K562 (cell line): ENCODE measurements at regions not wholly inside any gene's neighbourhood (a gene's known extent, or its start where the extent isn't known, plus 50 kb on each side); places are given as distances from the start of the nearest gene placed in this dataset.

Experiments
- ARID1B ChIP-seq: fragments of 450-650 bp; IDR thresholded peaks from 2 replicates; pipeline ENCODE4 v1.6.1; 2016; ENCODE audit warnings: antibody characterized with exemption, mild to moderate bottlenecking, inconsistent platforms
- DDX20 ChIP-seq: fragments of 450-650 bp; IDR thresholded peaks from 2 replicates; pipeline ENCODE4 v1.6.1; 2016; ENCODE audit warnings: missing genetic modification characterization, low read depth, mild to moderate bottlenecking, missing compliant biosample characterization, moderate library complexity
- FOSL1 ChIP-seq: fragments of 200-800 bp; sonication (Bioruptor generic); conservative IDR thresholded peaks from 2 replicates; pipeline ENCODE4 v1.6.1; 2016; ENCODE audit warnings: missing genetic modification characterization, missing compliant biosample characterization
- LEF1 ChIP-seq: fragments of 450-650 bp; IDR thresholded peaks from 2 replicates; pipeline ENCODE4 v1.6.1; 2016; ENCODE audit warnings: mild to moderate bottlenecking
- MTA2 ChIP-seq: fragments of 450-650 bp; IDR thresholded peaks from 2 replicates; pipeline ENCODE4 v1.6.1; 2016; ENCODE audit warnings: low read depth
- PHTF2 ChIP-seq: fragments of 250-450 bp; sonication (Bioruptor Pico); IDR thresholded peaks from 2 replicates; pipeline ENCODE4 v1.5.0; 2021; ENCODE audit warnings: mild to moderate bottlenecking
- SIX5 ChIP-seq, 2 experiments: IDR thresholded peaks; 2 replicates each; pipeline ENCODE4 v1.6.1; 2011; ENCODE audit warnings: low read length in 2 of 2, borderline replicate concordance in 1 of 2, low read depth in 1 of 2, mild to moderate bottlenecking in 1 of 2, moderate library complexity in 1 of 2; ENCODE audit not compliant: insufficient read depth in 1 of 2
- TEAD4 ChIP-seq, 2 experiments: sonication (generic) in 1 of 2; formaldehyde crosslinking in 1 of 2; IDR thresholded peaks; 2 replicates each; pipeline versions ENCODE4 v1.6.1 to v1.8.0; 2012 to 2022; ENCODE audit warnings: borderline replicate concordance in 1 of 2, inconsistent platforms in 1 of 2, low read length in 1 of 2, mild to moderate bottlenecking in 1 of 2, missing genetic modification reagents in 1 of 2
- ZC3H4 ChIP-seq: sonication (generic); formaldehyde crosslinking; IDR thresholded peaks from 2 replicates; pipeline ENCODE4 v1.9.0; 2021; ENCODE audit warnings: missing genetic modification reagents, borderline replicate concordance
- ZNF124 ChIP-seq: sonication (generic); formaldehyde crosslinking; IDR thresholded peaks from 2 replicates; pipeline ENCODE4 v1.8.1; 2022; ENCODE audit warnings: missing genetic modification reagents
- ZNF143 ChIP-seq: sonication (generic); formaldehyde crosslinking; IDR thresholded peaks from 2 replicates; pipeline ENCODE4 v1.9.0; 2022; ENCODE audit warnings: mild to moderate bottlenecking, missing genetic modification reagents
- ZNF551 ChIP-seq: fragments of 250-450 bp; sonication (Bioruptor Pico); IDR thresholded peaks from 2 replicates; pipeline ENCODE4 v1.5.0; 2021; ENCODE audit warnings: mild to moderate bottlenecking, moderate library complexity
- ZNF699 ChIP-seq: fragments of 250-450 bp; sonication (Bioruptor Pico); IDR thresholded peaks from 2 replicates; pipeline ENCODE4 v1.8.0; 2021; ENCODE audit warnings: mild to moderate bottlenecking, moderate library complexity; ENCODE audit not compliant: insufficient replicate concordance
- ZNF76 ChIP-seq: fragments of 250-450 bp; sonication (Bioruptor Pico); IDR thresholded peaks from 2 replicates; pipeline ENCODE4 v1.4.0; 2020; ENCODE audit warnings: mild to moderate bottlenecking, moderate library complexity, borderline replicate concordance
- TF ChIP-seq, protein P1 (sequence below): fragments of 450-650 bp; formaldehyde crosslinking; IDR thresholded peaks from 2 replicates; pipeline ENCODE4 v1.4.0; 2020; ENCODE audit warnings: mild to moderate bottlenecking, moderate library complexity
- TF ChIP-seq, protein P2 (sequence below): fragments of 250-450 bp; sonication (Bioruptor Pico); IDR thresholded peaks from 2 replicates; pipeline ENCODE4 v1.8.0; 2022; ENCODE audit warnings: inconsistent platforms, mild to moderate bottlenecking, moderate library complexity, borderline replicate concordance
- TF ChIP-seq, protein P3 (sequence below): IDR thresholded peaks from 3 replicates; pipeline ENCODE4 v1.6.1; 2011; ENCODE audit warnings: borderline replicate concordance, mild to moderate bottlenecking, moderate library complexity; ENCODE audit not compliant: insufficient read length; ENCODE audit errors: extremely low read depth
- TF ChIP-seq, protein P4 (sequence below): sonication (generic); formaldehyde crosslinking; IDR thresholded peaks from 2 replicates; pipeline ENCODE4 v1.8.0; 2022; ENCODE audit warnings: mild to moderate bottlenecking, missing genetic modification reagents
- TF ChIP-seq, protein P5 (sequence below), 2 experiments: IDR thresholded peaks; 2 replicates each; pipeline ENCODE4 v1.6.1; 2011; ENCODE audit warnings: borderline replicate concordance in 1 of 2, control low read depth in 1 of 2, low read depth in 1 of 2, low read length in 1 of 2, mild to moderate bottlenecking in 1 of 2, mixed read lengths in 1 of 2, moderate library complexity in 1 of 2; ENCODE audit not compliant: insufficient read depth in 1 of 2, insufficient read length in 1 of 2, poor library complexity in 1 of 2, severe bottlenecking in 1 of 2; ENCODE audit errors: extremely low read depth in 1 of 2

DNA sequence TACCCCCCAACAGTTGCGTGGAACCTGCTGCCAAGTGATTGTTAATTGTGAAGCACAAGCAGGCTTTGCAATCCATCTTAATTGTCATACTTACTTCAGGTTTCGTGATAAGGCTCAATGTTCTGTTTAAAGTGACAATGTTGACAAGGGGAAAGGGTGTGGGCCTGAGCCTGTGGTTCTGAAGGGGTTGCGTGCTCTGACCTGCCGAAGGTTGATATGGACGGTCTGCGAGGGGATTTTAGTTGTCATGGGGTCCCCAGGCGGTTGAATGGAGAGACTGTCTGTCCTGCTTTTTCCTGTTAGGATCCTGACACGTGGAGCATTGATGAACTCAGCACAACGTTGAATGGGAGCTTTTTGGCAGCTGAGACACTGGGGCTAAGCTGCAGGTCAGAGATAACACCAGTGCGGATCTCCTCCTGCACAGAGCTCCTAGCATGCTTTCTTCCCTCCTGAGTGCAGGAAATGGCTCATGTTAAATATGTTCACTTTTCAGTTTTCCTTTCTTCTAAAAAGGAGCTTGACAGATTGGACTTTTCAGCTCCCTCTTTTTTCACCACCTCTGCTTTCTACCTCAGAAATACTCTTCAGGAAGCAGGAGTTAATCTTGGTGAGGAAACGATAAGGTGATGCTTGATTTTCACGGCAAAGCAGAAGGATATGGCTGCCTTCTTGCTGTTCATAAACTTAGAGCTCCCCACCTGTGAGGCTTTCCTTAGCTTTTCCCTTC, 62.9 kb upstream of the ZEB2 start (continued):
- TF ChIP-seq TEAD4 (IDR thresholded peaks at IDR 0.05; ENCODE audit: low read length) (peak; percentile 93), TEAD4 (CRISPR knock-in tag; IDR thresholded peaks at IDR 0.05; ENCODE audit: borderline replicate concordance) (no peak), ZNF551 (CRISPR knock-in tag) (no peak), MTA2 (peak; percentile 94), ZNF143 (CRISPR knock-in tag) (0 out of 2 replicates have a peak, but pooled peaks have one; percentile 12), ZNF76 (CRISPR knock-in tag) (no peak), DDX20 (tag) (0 out of 2 replicates have a peak, but pooled peaks have one; percentile 3), SIX5 (IDR thresholded peaks at IDR 0.05; ENCODE audit: borderline replicate concordance in 1 of 2, insufficient read depth in 1 of 2, low read depth in 1 of 2, low read length in 2 of 2) (no peak), FOSL1 (tag) (peak; percentile 79), ZC3H4 (CRISPR knock-in tag) (no peak), LEF1 (peak; percentile 92), ZNF124 (CRISPR knock-in tag) (no peak), ZNF699 (CRISPR knock-in tag) (no peak), ARID1B (peak; percentile 99), PHTF2 (CRISPR knock-in tag) (no peak)
- TF ChIP-seq, protein P1, sequence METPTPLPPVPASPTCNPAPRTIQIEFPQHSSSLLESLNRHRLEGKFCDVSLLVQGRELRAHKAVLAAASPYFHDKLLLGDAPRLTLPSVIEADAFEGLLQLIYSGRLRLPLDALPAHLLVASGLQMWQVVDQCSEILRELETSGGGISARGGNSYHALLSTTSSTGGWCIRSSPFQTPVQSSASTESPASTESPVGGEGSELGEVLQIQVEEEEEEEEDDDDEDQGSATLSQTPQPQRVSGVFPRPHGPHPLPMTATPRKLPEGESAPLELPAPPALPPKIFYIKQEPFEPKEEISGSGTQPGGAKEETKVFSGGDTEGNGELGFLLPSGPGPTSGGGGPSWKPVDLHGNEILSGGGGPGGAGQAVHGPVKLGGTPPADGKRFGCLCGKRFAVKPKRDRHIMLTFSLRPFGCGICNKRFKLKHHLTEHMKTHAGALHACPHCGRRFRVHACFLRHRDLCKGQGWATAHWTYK (CRISPR knock-in tag) = 0 out of 2 replicates have a peak, but pooled peaks have one; percentile 8
- TF ChIP-seq, protein P2, sequence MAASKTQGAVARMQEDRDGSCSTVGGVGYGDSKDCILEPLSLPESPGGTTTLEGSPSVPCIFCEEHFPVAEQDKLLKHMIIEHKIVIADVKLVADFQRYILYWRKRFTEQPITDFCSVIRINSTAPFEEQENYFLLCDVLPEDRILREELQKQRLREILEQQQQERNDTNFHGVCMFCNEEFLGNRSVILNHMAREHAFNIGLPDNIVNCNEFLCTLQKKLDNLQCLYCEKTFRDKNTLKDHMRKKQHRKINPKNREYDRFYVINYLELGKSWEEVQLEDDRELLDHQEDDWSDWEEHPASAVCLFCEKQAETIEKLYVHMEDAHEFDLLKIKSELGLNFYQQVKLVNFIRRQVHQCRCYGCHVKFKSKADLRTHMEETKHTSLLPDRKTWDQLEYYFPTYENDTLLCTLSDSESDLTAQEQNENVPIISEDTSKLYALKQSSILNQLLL (CRISPR knock-in tag) = no peak
- TF ChIP-seq, protein P3, sequence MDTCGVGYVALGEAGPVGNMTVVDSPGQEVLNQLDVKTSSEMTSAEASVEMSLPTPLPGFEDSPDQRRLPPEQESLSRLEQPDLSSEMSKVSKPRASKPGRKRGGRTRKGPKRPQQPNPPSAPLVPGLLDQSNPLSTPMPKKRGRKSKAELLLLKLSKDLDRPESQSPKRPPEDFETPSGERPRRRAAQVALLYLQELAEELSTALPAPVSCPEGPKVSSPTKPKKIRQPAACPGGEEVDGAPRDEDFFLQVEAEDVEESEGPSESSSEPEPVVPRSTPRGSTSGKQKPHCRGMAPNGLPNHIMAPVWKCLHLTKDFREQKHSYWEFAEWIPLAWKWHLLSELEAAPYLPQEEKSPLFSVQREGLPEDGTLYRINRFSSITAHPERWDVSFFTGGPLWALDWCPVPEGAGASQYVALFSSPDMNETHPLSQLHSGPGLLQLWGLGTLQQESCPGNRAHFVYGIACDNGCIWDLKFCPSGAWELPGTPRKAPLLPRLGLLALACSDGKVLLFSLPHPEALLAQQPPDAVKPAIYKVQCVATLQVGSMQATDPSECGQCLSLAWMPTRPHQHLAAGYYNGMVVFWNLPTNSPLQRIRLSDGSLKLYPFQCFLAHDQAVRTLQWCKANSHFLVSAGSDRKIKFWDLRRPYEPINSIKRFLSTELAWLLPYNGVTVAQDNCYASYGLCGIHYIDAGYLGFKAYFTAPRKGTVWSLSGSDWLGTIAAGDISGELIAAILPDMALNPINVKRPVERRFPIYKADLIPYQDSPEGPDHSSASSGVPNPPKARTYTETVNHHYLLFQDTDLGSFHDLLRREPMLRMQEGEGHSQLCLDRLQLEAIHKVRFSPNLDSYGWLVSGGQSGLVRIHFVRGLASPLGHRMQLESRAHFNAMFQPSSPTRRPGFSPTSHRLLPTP = no peak
- TF ChIP-seq, protein P4, sequence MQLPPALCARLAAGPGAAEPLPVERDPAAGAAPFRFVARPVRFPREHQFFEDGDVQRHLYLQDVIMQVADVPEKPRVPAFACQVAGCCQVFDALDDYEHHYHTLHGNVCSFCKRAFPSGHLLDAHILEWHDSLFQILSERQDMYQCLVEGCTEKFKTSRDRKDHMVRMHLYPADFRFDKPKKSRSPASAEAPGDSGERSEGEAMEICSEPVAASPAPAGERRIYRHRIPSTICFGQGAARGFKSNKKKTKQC (CRISPR knock-in tag) = peak; percentile 75; the same call in 1 of the 2 replicates
- TF ChIP-seq, protein P5, sequence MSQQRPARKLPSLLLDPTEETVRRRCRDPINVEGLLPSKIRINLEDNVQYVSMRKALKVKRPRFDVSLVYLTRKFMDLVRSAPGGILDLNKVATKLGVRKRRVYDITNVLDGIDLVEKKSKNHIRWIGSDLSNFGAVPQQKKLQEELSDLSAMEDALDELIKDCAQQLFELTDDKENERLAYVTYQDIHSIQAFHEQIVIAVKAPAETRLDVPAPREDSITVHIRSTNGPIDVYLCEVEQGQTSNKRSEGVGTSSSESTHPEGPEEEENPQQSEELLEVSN (IDR thresholded peaks at IDR 0.05; ENCODE audit: borderline replicate concordance in 1 of 2, extremely low read depth in 1 of 2, insufficient read depth in 1 of 2, insufficient read length in 1 of 2, low read depth in 1 of 2, low read length in 1 of 2, poor library complexity in 1 of 2, severe bottlenecking in 1 of 2) = peak; percentile 77 to 82
